NCI-H2081 treated with DMSO at 0.1 percent for 48 hours (cell line): ENCODE measurements at regions not wholly inside any gene's neighbourhood (a gene's known extent, or its start where the extent isn't known, plus 50 kb on each side); places are given as distances from the start of the nearest gene placed in this dataset.

Source experiments
- DNase-seq: peaks from one replicate; lab custom pipeline; 2025; lab: John Stamatoyannopoulos, UW

- DNase-seq: no peak
Measured at GRCh38 chr3:177942911-177943310, 593.3 kb upstream of the KCNMB2 start.

GRCh38 chr3:177944228-177944661 lies 592.0 kb upstream of the KCNMB2 start:
- DNase-seq: no peak

- no peak for DNase-seq
Measured at GRCh38 chr3:177946048-177946447, 590.2 kb upstream of the KCNMB2 start.

- no peak for DNase-seq
Measured at GRCh38 chr3:177946497-177946896, 589.7 kb upstream of the KCNMB2 start.

GRCh38 chr3:177946936-177947335 lies 589.3 kb upstream of the KCNMB2 start:
- DNase-seq: no peak

- no peak for DNase-seq
Measured at GRCh38 chr3:177947901-177948300, 588.3 kb upstream of the KCNMB2 start.

GRCh38 chr3:177948716-177949425 lies 587.4 kb upstream of the KCNMB2 start:
- DNase-seq: no peak

GRCh38 chr3:177959188-177959587 lies 577.0 kb upstream of the KCNMB2 start:
- DNase-seq: no peak

GRCh38 chr3:177960014-177960413 lies 576.2 kb upstream of the KCNMB2 start:
- DNase-seq: no peak

GRCh38 chr3:177960722-177961121 lies 575.5 kb upstream of the KCNMB2 start:
- DNase-seq: no peak

- DNase-seq: no peak
Measured at GRCh38 chr3:177961784-177962183, 574.5 kb upstream of the KCNMB2 start.

- DNase-seq: no peak
Measured at GRCh38 chr3:177966493-177966892, 569.7 kb upstream of the KCNMB2 start.

- no peak for DNase-seq
Measured at GRCh38 chr3:177968891-177969290, 567.3 kb upstream of the KCNMB2 start.

- no peak for DNase-seq
Measured at GRCh38 chr3:177973241-177973840, 562.9 kb upstream of the KCNMB2 start.

GRCh38 chr3:177976241-177976640 lies 560.0 kb upstream of the KCNMB2 start:
- no peak for DNase-seq

GRCh38 chr3:177976866-177977265 lies 559.4 kb upstream of the KCNMB2 start:
- no peak for DNase-seq

- DNase-seq: no peak
Measured at GRCh38 chr3:177977381-177978158, 558.7 kb upstream of the KCNMB2 start.

GRCh38 chr3:177978946-177979345 lies 557.3 kb upstream of the KCNMB2 start:
- DNase-seq: no peak

GRCh38 chr3:177979703-177980102 lies 556.5 kb upstream of the KCNMB2 start:
- no peak for DNase-seq

- DNase-seq: no peak
Measured at GRCh38 chr3:177981576-177981975, 554.7 kb upstream of the KCNMB2 start.

GRCh38 chr3:177982034-177982433 lies 554.2 kb upstream of the KCNMB2 start:
- no peak for DNase-seq

GRCh38 chr3:177983320-177983719 lies 552.9 kb upstream of the KCNMB2 start:
- no peak for DNase-seq
